Smooth muscle cell (in vitro differentiated cells): ENCODE measurements at regions not wholly inside any gene's neighbourhood (a gene's known extent, or its start where the extent isn't known, plus 50 kb on each side); places are given as distances from the start of the nearest gene placed in this dataset.

ENCODE experiments used
- DNase-seq: peaks from one replicate; lab custom pipeline; 2025; ENCODE audit not compliant: unreplicated experiment; lab: John Stamatoyannopoulos, UW
- H2AFZ ChIP-seq: fragments of 200-600 bp; sonication (generic); 2 replicates; pipeline ENCODE4 v1.6.0; 2016; ENCODE audit warnings: antibody characterized with exemption, low read depth, mild to moderate bottlenecking
- H3F3A ChIP-seq: fragments of 200-600 bp; sonication (generic); 2 replicates; pipeline ENCODE4 v1.6.0; 2017; ENCODE audit warnings: antibody characterized with exemption, low read depth
- H3K27ac ChIP-seq: fragments of 200-600 bp; sonication (generic); 2 replicates; pipeline ENCODE4 v1.5.1; 2016; ENCODE audit warnings: low read depth, mild to moderate bottlenecking
- H3K27me3 ChIP-seq: fragments of 200-600 bp; sonication (generic); 2 replicates; pipeline ENCODE4 v1.6.1; 2016; ENCODE audit warnings: low read depth, mild to moderate bottlenecking
- H3K36me3 ChIP-seq: fragments of 200-600 bp; sonication (generic); 2 replicates; pipeline ENCODE4 v1.5.1; 2016; ENCODE audit warnings: low read depth
- H3K4me1 ChIP-seq: fragments of 200-600 bp; sonication (generic); 2 replicates; pipeline ENCODE4 v1.5.1; 2016; ENCODE audit warnings: low read depth
- H3K4me2 ChIP-seq: fragments of 200-600 bp; sonication (generic); 2 replicates; pipeline ENCODE4 v1.6.0; 2016; ENCODE audit warnings: mild to moderate bottlenecking
- H3K4me3 ChIP-seq: fragments of 200-600 bp; sonication (generic); 2 replicates; pipeline ENCODE4 v1.5.1; 2016; ENCODE audit warnings: mild to moderate bottlenecking
- H3K79me2 ChIP-seq: fragments of 200-600 bp; sonication (generic); 2 replicates; pipeline ENCODE4 v1.6.0; 2016; ENCODE audit warnings: low read depth, mild to moderate bottlenecking
- H3K9ac ChIP-seq: fragments of 200-600 bp; sonication (generic); 2 replicates; pipeline ENCODE4 v1.6.0; 2016; ENCODE audit warnings: low read depth
- H3K9me3 ChIP-seq: fragments of 200-600 bp; sonication (generic); replicated peaks from 2 replicates; pipeline ENCODE4 v1.5.1; 2016; ENCODE audit warnings: low read depth
- H4K20me1 ChIP-seq: fragments of 200-600 bp; sonication (generic); 2 replicates; pipeline ENCODE4 v1.6.0; 2016; ENCODE audit warnings: low read depth
- CTCF ChIP-seq: fragments of 200-600 bp; sonication (generic); IDR thresholded peaks from 2 replicates; pipeline ENCODE4 v1.5.1; 2017; ENCODE audit warnings: borderline replicate concordance, mild to moderate bottlenecking, antibody characterized with exemption; ENCODE audit not compliant: insufficient read depth, poor library complexity, severe bottlenecking
- WGBS: methylation state at CpG from one replicate; pipeline ENCODE4 v1.1.7; 2016; ENCODE audit warnings: low lambda C conversion rate; 5-methylcytosine and 5-hydroxymethylcytosine counted together

DNA sequence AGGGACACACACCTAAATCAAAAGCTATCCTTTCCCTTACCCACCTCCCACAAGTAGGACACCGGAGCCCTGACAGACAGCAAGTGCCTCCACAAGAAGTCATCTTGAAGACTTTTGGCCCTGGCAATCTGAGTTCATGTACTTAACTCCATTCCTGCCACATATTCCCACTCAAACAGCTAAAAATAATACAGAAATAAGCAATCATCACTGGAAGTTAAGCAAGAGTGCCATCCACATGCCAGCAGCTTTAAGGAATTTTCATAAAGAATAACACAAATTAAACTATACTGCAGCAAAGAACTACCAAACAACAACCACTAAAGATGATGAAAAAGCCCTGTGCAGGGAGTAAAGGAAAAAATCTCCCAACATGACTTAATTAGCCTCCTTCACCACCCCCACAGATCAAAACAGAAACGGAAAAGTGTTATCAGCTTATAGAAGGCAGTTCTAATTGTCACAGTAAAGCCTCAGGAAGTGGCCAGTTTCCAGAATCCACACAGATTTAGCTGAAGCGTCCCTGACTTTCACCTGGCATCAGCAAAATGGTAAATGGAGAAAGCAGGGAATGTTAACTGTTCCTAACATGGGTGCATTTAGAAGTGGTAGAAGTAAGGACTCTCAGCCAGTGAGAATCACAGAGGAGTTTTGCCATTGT lies 343.9 kb downstream of the TBC1D4 start:
- Histone ChIP-seq H3K4me1 (no peaks in the 10 kb centered on the region), H3K36me3 (peaks cover 3% of the 10 kb centered on the region), H2AFZ (no peak overlapping the region), H3K27me3 (no peaks in the 10 kb centered on the region), H3K9me3 (no peaks in the 10 kb centered on the region), H3K4me2 (no peak overlapping the region), H4K20me1 (no peaks in the 10 kb centered on the region), H3F3A (no peaks in the 10 kb centered on the region), H3K9ac (no peak overlapping the region), H3K27ac (no peak overlapping the region), H3K4me3 (no peak overlapping the region), H3K79me2 (no peaks in the 10 kb centered on the region)
- no peak for TF ChIP-seq CTCF
- DNase-seq, result no peak
- WGBS, result 73% methylated on average over 3 of the region's 3 CpGs

DNA sequence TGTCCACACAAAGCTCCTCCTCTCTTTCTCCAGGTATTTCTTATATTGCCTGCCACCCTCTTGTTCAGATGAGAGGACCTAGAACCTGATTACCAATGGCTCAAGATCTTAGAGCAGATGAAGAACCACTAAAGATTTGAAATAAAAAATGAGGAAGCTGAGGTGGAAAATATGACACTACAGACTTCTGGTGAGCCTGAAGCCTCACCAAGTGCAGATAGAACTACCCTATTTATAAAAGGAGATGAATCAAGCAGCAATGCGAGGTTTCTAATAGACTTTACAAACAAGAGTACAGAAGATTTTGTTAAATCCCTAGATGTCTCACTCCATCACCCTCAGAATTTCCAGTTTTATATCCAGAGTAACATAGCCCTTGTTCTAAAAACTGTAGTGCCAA lies 345.8 kb downstream of the TBC1D4 start:
- Histone ChIP-seq H3K27ac (peak overlapping the region; percentile 56), H3K9ac (no peak overlapping the region), H3F3A (no peaks in the 10 kb centered on the region), H4K20me1 (no peaks in the 10 kb centered on the region), H2AFZ (no peak overlapping the region), H3K27me3 (no peaks in the 10 kb centered on the region), H3K79me2 (no peaks in the 10 kb centered on the region), H3K9me3 (no peaks in the 10 kb centered on the region), H3K4me2 (no peak overlapping the region), H3K4me1 (no peaks in the 10 kb centered on the region), H3K4me3 (no peak overlapping the region), H3K36me3 (peaks cover 3% of the 10 kb centered on the region)
- DNase-seq, result no peak
- no peak for TF ChIP-seq CTCF
- WGBS, result 84% methylated on average over 1 of the region's 1 CpG

DNA sequence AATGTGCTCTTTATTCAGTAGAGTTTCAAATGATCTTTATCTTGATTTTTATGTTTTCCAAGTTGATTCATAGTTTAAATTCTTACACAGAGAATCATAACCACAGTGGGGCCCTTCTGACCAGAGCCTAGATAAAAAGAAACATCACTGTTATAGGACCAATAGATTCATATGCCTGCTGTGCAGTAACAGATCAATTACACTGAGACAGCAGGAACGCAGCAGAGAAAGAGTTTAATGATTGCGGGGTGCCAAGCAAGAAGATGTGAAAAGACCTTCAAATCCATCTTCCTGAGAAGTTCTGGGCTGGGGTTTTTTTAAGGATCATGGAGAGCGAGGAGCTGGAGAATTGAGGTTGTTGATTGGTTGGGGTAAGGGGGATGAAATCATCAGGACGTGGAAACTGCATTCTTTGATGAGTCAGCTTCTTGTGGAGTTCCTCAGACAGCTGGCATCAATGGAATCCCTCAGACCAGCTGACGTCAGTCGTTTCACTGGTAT lies 346.6 kb downstream of the TBC1D4 start:
- no peak for DNase-seq
- no peaks in the 10 kb centered on the region for H3K27me3 ChIP-seq
- H3K9me3 ChIP-seq, result no peaks in the 10 kb centered on the region
- peak overlapping the region; percentile 70 for H3K27ac ChIP-seq
- H3F3A ChIP-seq, result no peaks in the 10 kb centered on the region
- peak overlapping the region; percentile 56 for H2AFZ ChIP-seq
- no peak overlapping the region for H3K4me3 ChIP-seq
- no peaks in the 10 kb centered on the region for H3K79me2 ChIP-seq
- no peak overlapping the region for H3K9ac ChIP-seq
- peaks cover 3% of the 10 kb centered on the region for H3K36me3 ChIP-seq
- H4K20me1 ChIP-seq, result no peaks in the 10 kb centered on the region
- TF ChIP-seq CTCF, result no peak
- peak overlapping the region; percentile 53 for H3K4me2 ChIP-seq
- WGBS, result 60% methylated on average over 6 of the region's 6 CpGs
- no peaks in the 10 kb centered on the region for H3K4me1 ChIP-seq
